Transverse colon (tissue), 4 donors: ENCODE measurements at regions not wholly inside any gene's neighbourhood (a gene's known extent, or its start where the extent isn't known, plus 50 kb on each side); places are given as distances from the start of the nearest gene placed in this dataset.

Source experiments
- EP300 ChIP-seq: sonication (generic); formaldehyde crosslinking; IDR thresholded peaks from one replicate; pipeline ENCODE4 v1.6.1; 2017; ENCODE audit warnings: antibody characterized with exemption, low read depth
- POLR2A ChIP-seq: fragments of 450-650 bp; IDR thresholded peaks from one replicate; pipeline ENCODE4 v1.6.1; 2016; ENCODE audit warnings: antibody characterized with exemption, mild to moderate bottlenecking, moderate library complexity
- POLR2AphosphoS5 ChIP-seq, 3 donors: sonication (generic); formaldehyde crosslinking; IDR thresholded peaks; one replicate each; pipeline ENCODE4 v1.6.1; 2016; ENCODE audit warnings: antibody characterized with exemption in 3 of 3
- TF ChIP-seq, protein P1 (sequence below), 5 experiments: fragments of 200-600 bp in 3 of 5; fragments of 450-650 bp in 2 of 5; sonication (generic) in 3 of 5; IDR thresholded peaks; 1 replicate in 2 of 5; 2 replicates in 3 of 5; pipeline ENCODE4 v1.5.1; 2016 to 2017; ENCODE audit warnings: antibody characterized with exemption in 5 of 5, inconsistent platforms in 3 of 5, mild to moderate bottlenecking in 2 of 5, moderate library complexity in 1 of 5

DNA sequence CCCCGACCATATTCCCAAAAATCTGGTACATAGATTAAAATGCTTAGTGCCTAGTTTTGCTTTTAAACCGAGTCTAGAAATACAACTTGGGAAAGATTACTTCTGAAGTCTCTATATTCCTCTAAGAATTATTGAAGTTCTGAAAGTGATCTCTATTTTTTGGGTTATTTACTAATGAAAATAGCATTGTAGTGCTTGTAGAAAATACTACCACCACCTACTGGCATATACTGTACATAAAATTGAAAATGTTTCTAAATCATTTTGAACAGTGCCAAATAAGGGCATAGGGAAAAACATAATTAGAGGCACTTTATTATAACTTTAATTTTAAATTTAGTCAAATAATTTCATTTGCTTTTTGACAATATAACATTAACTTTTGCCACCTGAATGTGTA, 1399.6 kb upstream of the ZEB2 start:
- TF ChIP-seq, protein P1, sequence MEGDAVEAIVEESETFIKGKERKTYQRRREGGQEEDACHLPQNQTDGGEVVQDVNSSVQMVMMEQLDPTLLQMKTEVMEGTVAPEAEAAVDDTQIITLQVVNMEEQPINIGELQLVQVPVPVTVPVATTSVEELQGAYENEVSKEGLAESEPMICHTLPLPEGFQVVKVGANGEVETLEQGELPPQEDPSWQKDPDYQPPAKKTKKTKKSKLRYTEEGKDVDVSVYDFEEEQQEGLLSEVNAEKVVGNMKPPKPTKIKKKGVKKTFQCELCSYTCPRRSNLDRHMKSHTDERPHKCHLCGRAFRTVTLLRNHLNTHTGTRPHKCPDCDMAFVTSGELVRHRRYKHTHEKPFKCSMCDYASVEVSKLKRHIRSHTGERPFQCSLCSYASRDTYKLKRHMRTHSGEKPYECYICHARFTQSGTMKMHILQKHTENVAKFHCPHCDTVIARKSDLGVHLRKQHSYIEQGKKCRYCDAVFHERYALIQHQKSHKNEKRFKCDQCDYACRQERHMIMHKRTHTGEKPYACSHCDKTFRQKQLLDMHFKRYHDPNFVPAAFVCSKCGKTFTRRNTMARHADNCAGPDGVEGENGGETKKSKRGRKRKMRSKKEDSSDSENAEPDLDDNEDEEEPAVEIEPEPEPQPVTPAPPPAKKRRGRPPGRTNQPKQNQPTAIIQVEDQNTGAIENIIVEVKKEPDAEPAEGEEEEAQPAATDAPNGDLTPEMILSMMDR (IDR thresholded peaks at IDR 0.05) = no peak
- no peak for TF ChIP-seq POLR2A
- no peak for TF ChIP-seq POLR2AphosphoS5 (IDR thresholded peaks at IDR 0.05)
- no peak for TF ChIP-seq EP300
